ENCODE measurements at regions not wholly inside any gene's neighbourhood (a gene's known extent, or its start where the extent isn't known, plus 50 kb on each side); places are given as distances from the start of the nearest gene placed in this dataset.
A peak's percentile ranks its signal among the peaks of the same experiment; 100 is the strongest.

- Histone ChIP-seq H3K27me3 (ENCODE audit: control insufficient read depth in 1 of 2, insufficient read depth in 2 of 2, low read length in 2 of 2) (no peaks in the 10 kb centered on the region), H3K9me3 (ENCODE audit: control insufficient read depth in 2 of 2, low read length in 2 of 2) (no peaks in the 10 kb centered on the region), H3K4me1 (ENCODE audit: control insufficient read depth, insufficient read depth, low read length) (peaks cover 69% of the 10 kb centered on the region), H3K9ac (ENCODE audit: low read length in 2 of 2) (peak overlapping the region; percentile 70 to 83), H3K27ac (ENCODE audit: low read length) (peak overlapping the region; percentile 100), H3K4me3 (ENCODE audit: low read length in 2 of 2) (peak overlapping the region; percentile 21 to 54), H3K36me3 (ENCODE audit: control insufficient read depth in 2 of 2, insufficient read depth in 2 of 2, low read length in 2 of 2) (no peaks in the 10 kb centered on the region)
Measured at GRCh38 chr15:62897634-62898033, 144.9 kb upstream of the TPM1 start.

- Histone ChIP-seq H3K4me3 (ENCODE audit: low read length in 2 of 2) (no peak overlapping the region), H3K9me3 (ENCODE audit: control insufficient read depth in 2 of 2, low read length in 2 of 2) (no peaks in the 10 kb centered on the region), H3K36me3 (ENCODE audit: control insufficient read depth in 2 of 2, insufficient read depth in 2 of 2, low read length in 2 of 2) (no peaks in the 10 kb centered on the region), H3K27ac (ENCODE audit: low read length) (peak overlapping the region; percentile 100), H3K4me1 (ENCODE audit: control insufficient read depth, insufficient read depth, low read length) (peaks cover 73% of the 10 kb centered on the region), H3K27me3 (ENCODE audit: control insufficient read depth in 1 of 2, insufficient read depth in 2 of 2, low read length in 2 of 2) (no peaks in the 10 kb centered on the region), H3K9ac (ENCODE audit: low read length in 2 of 2) (peak overlapping the region; percentile 66 to 70)
Measured at GRCh38 chr15:62899090-62899493, 143.5 kb upstream of the TPM1 start.

GRCh38 chr15:62900071-62900802 is 142.3 kb upstream of the TPM1 start:
- Histone ChIP-seq H3K9me3 (ENCODE audit: control insufficient read depth in 2 of 2, low read length in 2 of 2) (no peaks in the 10 kb centered on the region), H3K27ac (ENCODE audit: low read length) (peak overlapping the region; percentile 100), H3K27me3 (ENCODE audit: control insufficient read depth in 1 of 2, insufficient read depth in 2 of 2, low read length in 2 of 2) (no peaks in the 10 kb centered on the region), H3K4me1 (ENCODE audit: control insufficient read depth, insufficient read depth, low read length) (peaks cover 74% of the 10 kb centered on the region), H3K4me3 (ENCODE audit: low read length in 2 of 2) (no peak overlapping the region), H3K36me3 (ENCODE audit: control insufficient read depth in 2 of 2, insufficient read depth in 2 of 2, low read length in 2 of 2) (no peaks in the 10 kb centered on the region), H3K9ac (ENCODE audit: low read length in 2 of 2) (peak overlapping the region; percentile 55 to 56)

DNA sequence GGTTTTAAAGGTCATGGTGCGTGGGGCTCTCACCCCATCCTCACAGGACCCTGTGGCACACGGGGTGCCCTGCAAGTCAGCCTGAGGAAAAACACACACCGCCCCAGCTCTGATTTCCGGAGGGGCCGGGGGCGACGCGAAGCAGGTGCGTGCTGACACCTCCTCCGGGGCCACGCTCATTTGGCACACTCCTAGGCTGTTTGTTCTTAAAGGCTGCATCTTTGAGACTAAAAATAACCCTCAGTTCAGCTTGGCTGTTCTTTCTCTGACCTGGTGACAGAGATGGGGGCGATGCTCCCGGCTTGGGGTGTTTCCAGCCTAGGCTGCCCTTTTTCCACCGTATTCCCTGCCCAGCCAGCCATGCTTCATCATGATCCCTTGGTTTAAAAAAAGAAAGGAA is 141.5 kb upstream of the TPM1 start:
- Histone ChIP-seq H3K27me3 (ENCODE audit: control insufficient read depth in 1 of 2, insufficient read depth in 2 of 2, low read length in 2 of 2) (no peaks in the 10 kb centered on the region), H3K36me3 (ENCODE audit: control insufficient read depth in 2 of 2, insufficient read depth in 2 of 2, low read length in 2 of 2) (no peaks in the 10 kb centered on the region), H3K27ac (ENCODE audit: low read length) (peak overlapping the region; percentile 100), H3K9ac (ENCODE audit: low read length in 2 of 2) (peak overlapping the region; percentile 36 to 56), H3K9me3 (ENCODE audit: control insufficient read depth in 2 of 2, low read length in 2 of 2) (no peaks in the 10 kb centered on the region), H3K4me3 (ENCODE audit: low read length in 2 of 2) (peak overlapping the region in 1 of 2 donors; percentile 13), H3K4me1 (ENCODE audit: control insufficient read depth, insufficient read depth, low read length) (peaks cover 66% of the 10 kb centered on the region)

- Histone ChIP-seq H3K27me3 (ENCODE audit: control insufficient read depth in 1 of 2, insufficient read depth in 2 of 2, low read length in 2 of 2) (no peaks in the 10 kb centered on the region), H3K36me3 (ENCODE audit: control insufficient read depth in 2 of 2, insufficient read depth in 2 of 2, low read length in 2 of 2) (no peaks in the 10 kb centered on the region), H3K4me3 (ENCODE audit: low read length in 2 of 2) (no peak overlapping the region), H3K27ac (ENCODE audit: low read length) (peak overlapping the region; percentile 100), H3K9ac (ENCODE audit: low read length in 2 of 2) (no peak overlapping the region), H3K4me1 (ENCODE audit: control insufficient read depth, insufficient read depth, low read length) (peaks cover 65% of the 10 kb centered on the region), H3K9me3 (ENCODE audit: control insufficient read depth in 2 of 2, low read length in 2 of 2) (no peaks in the 10 kb centered on the region)
Measured at GRCh38 chr15:62901909-62902546, 140.5 kb upstream of the TPM1 start.

GRCh38 chr15:62902821-62903220 is 139.7 kb upstream of the TPM1 start:
- no peaks in the 10 kb centered on the region for H3K36me3 ChIP-seq (ENCODE audit: control insufficient read depth in 2 of 2, insufficient read depth in 2 of 2, low read length in 2 of 2)
- no peaks in the 10 kb centered on the region for H3K9me3 ChIP-seq (ENCODE audit: control insufficient read depth in 2 of 2, low read length in 2 of 2)
- peak overlapping the region; percentile 100 for H3K27ac ChIP-seq (ENCODE audit: low read length)
- H3K4me3 ChIP-seq (ENCODE audit: low read length in 2 of 2) = no peak overlapping the region
- H3K4me1 ChIP-seq (ENCODE audit: control insufficient read depth, insufficient read depth, low read length) = peaks cover 64% of the 10 kb centered on the region
- H3K27me3 ChIP-seq (ENCODE audit: control insufficient read depth in 1 of 2, insufficient read depth in 2 of 2, low read length in 2 of 2) = no peaks in the 10 kb centered on the region
- no peak overlapping the region for H3K9ac ChIP-seq (ENCODE audit: low read length in 2 of 2)

DNA sequence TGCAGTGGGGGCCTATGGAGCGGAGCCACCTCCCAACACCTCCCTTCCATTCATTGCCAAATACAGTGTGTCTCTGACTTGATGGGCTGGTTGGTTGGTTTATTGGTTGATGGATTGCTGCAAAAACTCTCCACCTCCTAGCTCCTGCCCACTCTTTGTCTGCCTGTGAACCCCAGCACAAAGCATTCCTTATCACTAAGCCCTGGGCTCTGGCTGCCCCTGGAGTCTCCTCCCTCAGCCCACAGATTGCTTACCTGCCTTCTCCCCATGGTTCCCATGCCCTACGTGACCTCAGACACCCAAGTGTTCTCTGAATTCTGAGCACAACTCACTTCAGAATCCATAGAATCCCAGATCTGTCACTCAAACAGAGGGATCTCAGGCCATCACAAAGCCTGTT is 139.1 kb upstream of the TPM1 start:
- Histone ChIP-seq H3K27ac (ENCODE audit: low read length) (no peak overlapping the region), H3K4me3 (ENCODE audit: low read length in 2 of 2) (no peak overlapping the region), H3K27me3 (ENCODE audit: control insufficient read depth in 1 of 2, insufficient read depth in 2 of 2, low read length in 2 of 2) (no peaks in the 10 kb centered on the region), H3K9me3 (ENCODE audit: control insufficient read depth in 2 of 2, low read length in 2 of 2) (no peaks in the 10 kb centered on the region), H3K9ac (ENCODE audit: low read length in 2 of 2) (no peak overlapping the region), H3K36me3 (ENCODE audit: control insufficient read depth in 2 of 2, insufficient read depth in 2 of 2, low read length in 2 of 2) (no peaks in the 10 kb centered on the region), H3K4me1 (ENCODE audit: control insufficient read depth, insufficient read depth, low read length) (peaks cover 58% of the 10 kb centered on the region)

- H3K9me3 ChIP-seq (ENCODE audit: control insufficient read depth in 2 of 2, low read length in 2 of 2) = no peaks in the 10 kb centered on the region
- H3K4me3 ChIP-seq (ENCODE audit: low read length in 2 of 2) = no peak overlapping the region
- peak overlapping the region in 1 of 2 donors; percentile 29 for H3K9ac ChIP-seq (ENCODE audit: low read length in 2 of 2)
- no peaks in the 10 kb centered on the region for H3K27me3 ChIP-seq (ENCODE audit: control insufficient read depth in 1 of 2, insufficient read depth in 2 of 2, low read length in 2 of 2)
- H3K36me3 ChIP-seq (ENCODE audit: control insufficient read depth in 2 of 2, insufficient read depth in 2 of 2, low read length in 2 of 2) = no peaks in the 10 kb centered on the region
- H3K4me1 ChIP-seq (ENCODE audit: control insufficient read depth, insufficient read depth, low read length) = peaks cover 54% of the 10 kb centered on the region
- peak overlapping the region; percentile 70 for H3K27ac ChIP-seq (ENCODE audit: low read length)
Measured at GRCh38 chr15:62904041-62904910, 138.3 kb upstream of the TPM1 start.

- Histone ChIP-seq H3K27me3 (ENCODE audit: control insufficient read depth in 1 of 2, insufficient read depth in 2 of 2, low read length in 2 of 2) (no peaks in the 10 kb centered on the region), H3K4me3 (ENCODE audit: low read length in 2 of 2) (no peak overlapping the region), H3K9me3 (ENCODE audit: control insufficient read depth in 2 of 2, low read length in 2 of 2) (no peaks in the 10 kb centered on the region), H3K4me1 (ENCODE audit: control insufficient read depth, insufficient read depth, low read length) (peaks cover 31% of the 10 kb centered on the region), H3K9ac (ENCODE audit: low read length in 2 of 2) (peak overlapping the region; percentile 2 to 29), H3K36me3 (ENCODE audit: control insufficient read depth in 2 of 2, insufficient read depth in 2 of 2, low read length in 2 of 2) (no peaks in the 10 kb centered on the region), H3K27ac (ENCODE audit: low read length) (peak overlapping the region; percentile 95)
Measured at GRCh38 chr15:62906627-62907026, 135.9 kb upstream of the TPM1 start.

DNA sequence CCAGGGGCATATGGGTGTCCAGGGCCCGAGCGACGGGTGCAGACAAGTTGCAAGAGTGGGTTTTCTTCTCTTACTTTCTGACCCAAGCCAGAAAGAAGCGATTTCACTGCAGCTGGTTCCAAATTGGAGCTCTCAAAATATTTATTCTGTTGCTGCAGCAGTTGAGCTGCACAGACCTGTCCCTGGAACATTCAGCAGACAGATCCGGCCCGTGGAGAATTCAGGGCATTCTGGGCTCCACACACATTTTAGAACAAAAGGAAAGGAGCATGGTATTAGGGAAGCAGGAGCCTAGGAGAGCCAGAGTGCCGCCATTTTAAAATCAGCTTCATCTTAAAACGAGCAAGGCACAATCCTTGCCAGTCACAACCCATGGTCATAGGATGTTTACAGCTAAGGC is 135.3 kb upstream of the TPM1 start:
- peak overlapping the region in 1 of 2 donors; percentile 44 for H3K4me3 ChIP-seq (ENCODE audit: low read length in 2 of 2)
- peaks cover 26% of the 10 kb centered on the region for H3K4me1 ChIP-seq (ENCODE audit: control insufficient read depth, insufficient read depth, low read length)
- no peaks in the 10 kb centered on the region for H3K36me3 ChIP-seq (ENCODE audit: control insufficient read depth in 2 of 2, insufficient read depth in 2 of 2, low read length in 2 of 2)
- peak overlapping the region; percentile 29 to 36 for H3K9ac ChIP-seq (ENCODE audit: low read length in 2 of 2)
- H3K27ac ChIP-seq (ENCODE audit: low read length) = peak overlapping the region; percentile 95
- no peaks in the 10 kb centered on the region for H3K27me3 ChIP-seq (ENCODE audit: control insufficient read depth in 1 of 2, insufficient read depth in 2 of 2, low read length in 2 of 2)
- no peaks in the 10 kb centered on the region for H3K9me3 ChIP-seq (ENCODE audit: control insufficient read depth in 2 of 2, low read length in 2 of 2)

Measured in stomach smooth muscle (tissue), 2 donors.